PFSK-1 (cell line): ENCODE measurements at regions not wholly inside any gene's neighbourhood (a gene's known extent, or its start where the extent isn't known, plus 50 kb on each side); places are given as distances from the start of the nearest gene placed in this dataset.

Source experiments
- FOXP2 ChIP-seq: optimal IDR thresholded peaks from 2 replicates; pipeline ENCODE3; 2011; ENCODE audit warnings: borderline replicate concordance, control low read depth, inconsistent platforms; ENCODE audit not compliant: insufficient read depth; ENCODE audit errors: extremely low read length, extremely low read depth
- POLR2AphosphoS5 ChIP-seq: IDR thresholded peaks from 2 replicates; pipeline ENCODE4 v1.6.1; 2012; ENCODE audit warnings: low read depth, mild to moderate bottlenecking, control low read depth, low read length, moderate library complexity
- SIN3A ChIP-seq: IDR thresholded peaks from 2 replicates; pipeline ENCODE4 v1.6.1; 2012; ENCODE audit warnings: mild to moderate bottlenecking, low read length, moderate library complexity, borderline replicate concordance; ENCODE audit not compliant: insufficient read depth
- TAF1 ChIP-seq: IDR thresholded peaks from 2 replicates; pipeline ENCODE4 v1.6.1; 2012; ENCODE audit warnings: low read length, control low read depth, borderline replicate concordance; ENCODE audit not compliant: insufficient read depth
- TF ChIP-seq, protein P1 (sequence below), 2 experiments: IDR thresholded peaks; 2 replicates each; pipeline versions ENCODE4 v1.6.1 to v1.8.0; 2011 to 2012; ENCODE audit warnings: low read depth in 2 of 2, low read length in 2 of 2, control low read depth in 1 of 2, inconsistent platforms in 1 of 2, mild to moderate bottlenecking in 1 of 2, moderate library complexity in 1 of 2; ENCODE audit not compliant: insufficient read depth in 1 of 2

DNA sequence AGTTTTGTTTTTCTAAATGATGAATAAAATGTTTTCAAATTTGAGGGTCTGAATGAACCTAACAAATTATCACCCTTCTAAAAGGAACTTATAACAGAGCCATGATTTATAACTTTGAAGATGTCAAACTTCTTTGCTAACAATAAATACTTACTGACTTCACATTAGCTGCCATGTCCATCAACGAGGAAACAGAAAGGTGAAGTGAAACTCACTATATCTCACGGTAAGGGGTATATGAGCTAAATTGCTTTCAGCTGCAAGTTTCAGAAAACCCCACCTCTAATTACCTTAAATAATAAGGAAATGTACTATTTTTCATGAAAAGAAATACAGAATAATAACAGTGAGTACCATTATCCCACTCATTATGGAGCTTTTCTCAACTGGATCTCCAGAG lies 350.8 kb upstream of the NT5C1B start:
- TF ChIP-seq TAF1 (no peak), POLR2AphosphoS5 (no peak), SIN3A (no peak), FOXP2 (no peak)
- TF ChIP-seq, protein P1, sequence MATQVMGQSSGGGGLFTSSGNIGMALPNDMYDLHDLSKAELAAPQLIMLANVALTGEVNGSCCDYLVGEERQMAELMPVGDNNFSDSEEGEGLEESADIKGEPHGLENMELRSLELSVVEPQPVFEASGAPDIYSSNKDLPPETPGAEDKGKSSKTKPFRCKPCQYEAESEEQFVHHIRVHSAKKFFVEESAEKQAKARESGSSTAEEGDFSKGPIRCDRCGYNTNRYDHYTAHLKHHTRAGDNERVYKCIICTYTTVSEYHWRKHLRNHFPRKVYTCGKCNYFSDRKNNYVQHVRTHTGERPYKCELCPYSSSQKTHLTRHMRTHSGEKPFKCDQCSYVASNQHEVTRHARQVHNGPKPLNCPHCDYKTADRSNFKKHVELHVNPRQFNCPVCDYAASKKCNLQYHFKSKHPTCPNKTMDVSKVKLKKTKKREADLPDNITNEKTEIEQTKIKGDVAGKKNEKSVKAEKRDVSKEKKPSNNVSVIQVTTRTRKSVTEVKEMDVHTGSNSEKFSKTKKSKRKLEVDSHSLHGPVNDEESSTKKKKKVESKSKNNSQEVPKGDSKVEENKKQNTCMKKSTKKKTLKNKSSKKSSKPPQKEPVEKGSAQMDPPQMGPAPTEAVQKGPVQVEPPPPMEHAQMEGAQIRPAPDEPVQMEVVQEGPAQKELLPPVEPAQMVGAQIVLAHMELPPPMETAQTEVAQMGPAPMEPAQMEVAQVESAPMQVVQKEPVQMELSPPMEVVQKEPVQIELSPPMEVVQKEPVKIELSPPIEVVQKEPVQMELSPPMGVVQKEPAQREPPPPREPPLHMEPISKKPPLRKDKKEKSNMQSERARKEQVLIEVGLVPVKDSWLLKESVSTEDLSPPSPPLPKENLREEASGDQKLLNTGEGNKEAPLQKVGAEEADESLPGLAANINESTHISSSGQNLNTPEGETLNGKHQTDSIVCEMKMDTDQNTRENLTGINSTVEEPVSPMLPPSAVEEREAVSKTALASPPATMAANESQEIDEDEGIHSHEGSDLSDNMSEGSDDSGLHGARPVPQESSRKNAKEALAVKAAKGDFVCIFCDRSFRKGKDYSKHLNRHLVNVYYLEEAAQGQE (IDR thresholded peaks at IDR 0.05; ENCODE audit: insufficient read depth in 1 of 2, low read depth in 2 of 2, low read length in 2 of 2): no peak
